DMS 273 treated with DMSO at 0.1 percent for 48 hours (cell line): ENCODE measurements at regions not wholly inside any gene's neighbourhood (a gene's known extent, or its start where the extent isn't known, plus 50 kb on each side); places are given as distances from the start of the nearest gene placed in this dataset.
A peak's percentile ranks its signal among the peaks of the same experiment; 100 is the strongest.
"Not testable (repeated sequence)": the region's sequence is repeated elsewhere in the genome, so short reads cannot be mapped to it uniquely, and the experiment has no call there.

ENCODE experiments used
- DNase-seq: peaks from one replicate; lab custom pipeline; 2025; lab: John Stamatoyannopoulos, UW

- no peak for DNase-seq
Measured at GRCh38 chr9:10835791-10836463, 223.1 kb upstream of the PTPRD start.

- DNase-seq = peak; percentile 10
Measured at GRCh38 chr9:10843151-10843550, 230.3 kb upstream of the PTPRD start.

- DNase-seq = no peak
Measured at GRCh38 chr9:10855847-10856246, 243.0 kb upstream of the PTPRD start.

GRCh38 chr9:10858817-10859216 is 246.0 kb upstream of the PTPRD start:
- no peak for DNase-seq

- DNase-seq = no peak
Measured at GRCh38 chr9:10863476-10863875, 250.7 kb upstream of the PTPRD start.

GRCh38 chr9:10867194-10867593 is 254.4 kb upstream of the PTPRD start:
- DNase-seq = no peak

- no peak for DNase-seq
Measured at GRCh38 chr9:10869687-10870086, 256.9 kb upstream of the PTPRD start.

GRCh38 chr9:10873999-10874398 is 261.2 kb upstream of the PTPRD start:
- DNase-seq = no peak

- no peak for DNase-seq
Measured at GRCh38 chr9:10875752-10876151, 262.9 kb upstream of the PTPRD start.

- no peak for DNase-seq
Measured at GRCh38 chr9:10876333-10876732, 263.5 kb upstream of the PTPRD start.

GRCh38 chr9:10890266-10890665 is 277.5 kb upstream of the PTPRD start:
- not testable (repeated sequence) for DNase-seq

GRCh38 chr9:10899509-10899908 is 286.7 kb upstream of the PTPRD start:
- DNase-seq = no peak

GRCh38 chr9:10903969-10904368 is 291.2 kb upstream of the PTPRD start:
- no peak for DNase-seq

- no peak for DNase-seq
Measured at GRCh38 chr9:10910779-10911178, 298.0 kb upstream of the PTPRD start.

- no peak for DNase-seq
Measured at GRCh38 chr9:10911373-10911772, 298.6 kb upstream of the PTPRD start.

GRCh38 chr9:10917001-10917400 is 304.2 kb upstream of the PTPRD start:
- no peak for DNase-seq

GRCh38 chr9:10921671-10922070 is 308.9 kb upstream of the PTPRD start:
- DNase-seq = no peak

GRCh38 chr9:10925896-10926295 is 313.1 kb upstream of the PTPRD start:
- DNase-seq = no peak

GRCh38 chr9:10928372-10928771 is 315.6 kb upstream of the PTPRD start:
- DNase-seq = no peak

- no peak for DNase-seq
Measured at GRCh38 chr9:10930081-10930480, 317.3 kb upstream of the PTPRD start.

- DNase-seq = no peak
Measured at GRCh38 chr9:10946676-10947410, 334.0 kb upstream of the PTPRD start.

GRCh38 chr9:10957878-10958277 is 345.1 kb upstream of the PTPRD start:
- DNase-seq = no peak

- no peak for DNase-seq
Measured at GRCh38 chr9:10961883-10962282, 349.1 kb upstream of the PTPRD start.

- DNase-seq = no peak
Measured at GRCh38 chr9:10983251-10983650, 370.4 kb upstream of the PTPRD start.
